Endothelial cell of umbilical vein (primary cell): ENCODE measurements at regions not wholly inside any gene's neighbourhood (a gene's known extent, or its start where the extent isn't known, plus 50 kb on each side); places are given as distances from the start of the nearest gene placed in this dataset.

Source experiments
- BruUV-seq: library from RNA; stranded (reverse); fragments of 400-500 nt; replicated peaks from 2 replicates; lab custom pipeline; 2021; lab: Mats Ljungman, UMichigan
- CTCF ChIA-PET: fragments of 300-600, 350-600 bp; sonication (Branson Sonifier 250); formaldehyde crosslinking; loops from one replicate; lab custom pipeline; 2021; ENCODE audit warnings: antibody characterized with exemption, inconsistent platforms; lab: Charles Lee
- POLR2A ChIA-PET: fragments of 300-600, 350-600 bp; sonication (Branson Sonifier 250); formaldehyde crosslinking; loops from one replicate; lab custom pipeline; 2021; ENCODE audit warnings: antibody characterized with exemption, inconsistent platforms; lab: Charles Lee
- DNase-seq: peaks from one replicate; pipeline ENCODE4 v3.0.0-alpha.2; 2011; ENCODE audit warnings: low read depth, low spot score
- FAIRE-seq: peaks from 2 replicates; lab custom pipeline; 2011; peaks lifted over from hg19 to GRCh38; lab: Jason Lieb, UNC
- H2AFZ ChIP-seq: 2 replicates; pipeline ENCODE4 v1.6.0; 2012; ENCODE audit warnings: low read depth, low read length, control low read depth, inconsistent platforms
- H3K27ac ChIP-seq: 2 replicates; pipeline ENCODE4 v1.5.1; 2011; ENCODE audit warnings: low read depth, mild to moderate bottlenecking, control low read depth, low read length, moderate library complexity; ENCODE audit not compliant: insufficient read depth
- H3K27me3 ChIP-seq, 2 experiments: 2 replicates each; pipeline versions ENCODE4 v1.6.0 to v1.6.1; 2011; ENCODE audit warnings: low read length in 2 of 2, mixed read lengths in 1 of 2; ENCODE audit not compliant: control insufficient read depth in 2 of 2, insufficient read depth in 2 of 2
- H3K36me3 ChIP-seq, 2 experiments: 2 replicates in 1 of 2; 3 replicates in 1 of 2; pipeline ENCODE4 v1.5.1; 2011; ENCODE audit warnings: low read length in 2 of 2, mild to moderate bottlenecking in 1 of 2, moderate library complexity in 1 of 2; ENCODE audit not compliant: control insufficient read depth in 2 of 2, insufficient read depth in 2 of 2; ENCODE audit errors: extremely low read depth in 1 of 2
- H3K4me1 ChIP-seq: 3 replicates; pipeline ENCODE4 v1.5.1; 2011; ENCODE audit warnings: mild to moderate bottlenecking, low read length; ENCODE audit not compliant: control insufficient read depth, insufficient read depth; ENCODE audit errors: extremely low read depth
- H3K4me2 ChIP-seq: 2 replicates; pipeline ENCODE4 v1.6.1; 2011; ENCODE audit warnings: low read length, control low read depth, mixed read lengths; ENCODE audit not compliant: insufficient read depth
- H3K4me3 ChIP-seq, 3 experiments: fragments of 200-600 bp in 1 of 3; sonication (generic), shearing (Covaris generic) in 1 of 3; replicated peaks in 1 of 3; 2 replicates each; pipeline ENCODE4 v1.5.1; 2011 to 2016; ENCODE audit warnings: control low read depth in 3 of 3, low read length in 3 of 3, mild to moderate bottlenecking in 2 of 3, inconsistent platforms in 1 of 3, low read depth in 1 of 3, moderate library complexity in 1 of 3; ENCODE audit not compliant: insufficient read depth in 1 of 3
- H3K79me2 ChIP-seq: 2 replicates; pipeline ENCODE4 v1.6.0; 2012; ENCODE audit warnings: low read length, inconsistent platforms; ENCODE audit not compliant: control insufficient read depth, insufficient read depth
- H3K9ac ChIP-seq: replicated peaks from 2 replicates; pipeline ENCODE3; 2011; ENCODE audit warnings: low read length, control low read depth; ENCODE audit not compliant: insufficient read depth; ENCODE audit errors: extremely low read depth
- H3K9me1 ChIP-seq: replicated peaks from 3 replicates; pipeline ENCODE4 v1.6.0; 2011; ENCODE audit warnings: mild to moderate bottlenecking, low read length; ENCODE audit not compliant: control insufficient read depth, insufficient read depth; ENCODE audit errors: extremely low read depth
- H3K9me3 ChIP-seq: replicated peaks from 2 replicates; pipeline ENCODE4 v1.5.1; 2012; ENCODE audit warnings: low read length, inconsistent platforms; ENCODE audit not compliant: control insufficient read depth, insufficient read depth
- H4K20me1 ChIP-seq: replicated peaks from 2 replicates; pipeline ENCODE3; 2011; ENCODE audit warnings: mild to moderate bottlenecking, low read length; ENCODE audit not compliant: control insufficient read depth, insufficient read depth; ENCODE audit errors: extremely low read depth
- CTCF ChIP-seq, 2 donors: IDR thresholded peaks; 1 replicate in 1 of 2; 2 replicates in 1 of 2; pipeline ENCODE4 v1.5.1; 2011; ENCODE audit warnings: low read length in 2 of 2, mild to moderate bottlenecking in 2 of 2, moderate library complexity in 2 of 2, control low read depth in 1 of 2, inconsistent platforms in 1 of 2, low read depth in 1 of 2; ENCODE audit not compliant: insufficient read depth in 1 of 2; ENCODE audit errors: extremely low read depth in 1 of 2
- EZH2 ChIP-seq: IDR thresholded peaks from 2 replicates; pipeline ENCODE4 v1.6.1; 2012; ENCODE audit warnings: borderline replicate concordance, low read depth, mild to moderate bottlenecking, moderate library complexity, low read length, inconsistent platforms; ENCODE audit not compliant: severe bottlenecking
- FOS ChIP-seq: IDR thresholded peaks from 2 replicates; pipeline ENCODE4 v1.6.1; 2011; ENCODE audit warnings: mild to moderate bottlenecking, low read length, moderate library complexity, borderline replicate concordance; ENCODE audit not compliant: insufficient read depth
- GATA2 ChIP-seq: IDR thresholded peaks from 2 replicates; pipeline ENCODE4 v1.7.0; 2011; ENCODE audit warnings: low read depth, mild to moderate bottlenecking, moderate library complexity, mixed read lengths, low read length; ENCODE audit not compliant: insufficient read length, insufficient read depth
- JUN ChIP-seq: IDR thresholded peaks from 2 replicates; pipeline ENCODE4 v1.6.1; 2011; ENCODE audit warnings: borderline replicate concordance, low read depth; ENCODE audit not compliant: insufficient read length, insufficient read depth
- MAX ChIP-seq: IDR thresholded peaks from 2 replicates; pipeline ENCODE4 v1.6.1; 2011; ENCODE audit not compliant: insufficient read depth, insufficient read length
- MYC ChIP-seq: IDR thresholded peaks from one replicate; pipeline ENCODE4 v1.6.1; 2011; ENCODE audit warnings: mild to moderate bottlenecking, low read depth, low read length
- POLR2A ChIP-seq: IDR thresholded peaks from 2 replicates; pipeline ENCODE4 v1.6.1; 2012; ENCODE audit warnings: low read depth, mild to moderate bottlenecking, control low read depth, low read length
- POLR2AphosphoS5 ChIP-seq: IDR thresholded peaks from 2 replicates; pipeline ENCODE4 v1.6.1; 2012; ENCODE audit warnings: low read depth, mild to moderate bottlenecking, control low read depth, low read length, moderate library complexity; ENCODE audit not compliant: insufficient read depth
- dilution Hi-C: fragments of 300-500 bp; cut with MboI; formaldehyde crosslinking; loops from one replicate; pipeline ENCODE4 v1.15.0; 2019; ENCODE audit warnings: low sequenced_read_pairs; ENCODE audit not compliant: extremely low pct_ligation_motif_present
- intact Hi-C: fragments of 100-400 bp; cut with micrococcal nuclease; formaldehyde crosslinking; loops from one replicate; pipeline ENCODE4 v1.10.0; 2022

GRCh38 chr3:18886331-18886730 is 262.0 kb upstream of the KCNH8 start:
- DNase-seq (no peak), FAIRE-seq (no peak)
- H3K27ac ChIP-seq = no peak overlapping the region
- no peak overlapping the region for H3K4me3 ChIP-seq
- no peaks in the 10 kb centered on the region for H3K36me3 ChIP-seq
- no peaks in the 10 kb centered on the region for H3K4me1 ChIP-seq
- POLR2A ChIA-PET = no interaction called here
- no peak overlapping the region for H3K4me2 ChIP-seq
- H4K20me1 ChIP-seq = no peaks in the 10 kb centered on the region
- no peak overlapping the region for H2AFZ ChIP-seq
- dilution Hi-C loops (no loop called here), intact Hi-C loops (no loop called here)
- CTCF ChIA-PET = no interaction called here
- no peak overlapping the region for H3K9ac ChIP-seq
- H3K9me3 ChIP-seq = peaks cover 4% of the 10 kb centered on the region
- H3K27me3 ChIP-seq = no peaks in the 10 kb centered on the region
- TF ChIP-seq POLR2A (no peak), GATA2 (no peak), FOS (no peak), EZH2 (no peak), JUN (no peak), POLR2AphosphoS5 (no peak), MYC (no peak), MAX (no peak), CTCF (IDR thresholded peaks at IDR 0.05; ENCODE audit: extremely low read depth in 1 of 2, insufficient read depth in 1 of 2, low read depth in 1 of 2, low read length in 2 of 2) (no peak)
- BruUV-seq = no TSS peak
- H3K79me2 ChIP-seq = no peaks in the 10 kb centered on the region
- H3K9me1 ChIP-seq = no peaks in the 10 kb centered on the region
